Esophagus squamous epithelium (tissue), 4 donors: ENCODE measurements at regions not wholly inside any gene's neighbourhood (a gene's known extent, or its start where the extent isn't known, plus 50 kb on each side); places are given as distances from the start of the nearest gene placed in this dataset.

Experiments used
- POLR2A ChIP-seq, 4 donors: fragments of 450-650 bp; IDR thresholded peaks; one replicate each; pipeline ENCODE4 v1.6.1; 2017; ENCODE audit warnings: antibody characterized with exemption in 4 of 4, mild to moderate bottlenecking in 4 of 4, moderate library complexity in 3 of 4
- TF ChIP-seq, protein P1 (sequence below), 6 experiments: fragments of 450-650 bp in 4 of 6; fragments of 200-600 bp in 2 of 6; sonication (generic) in 2 of 6; IDR thresholded peaks; one replicate each; pipeline ENCODE4 v1.5.1; 2016 to 2019; ENCODE audit warnings: antibody characterized with exemption in 6 of 6, mild to moderate bottlenecking in 4 of 6, moderate library complexity in 4 of 6

DNA sequence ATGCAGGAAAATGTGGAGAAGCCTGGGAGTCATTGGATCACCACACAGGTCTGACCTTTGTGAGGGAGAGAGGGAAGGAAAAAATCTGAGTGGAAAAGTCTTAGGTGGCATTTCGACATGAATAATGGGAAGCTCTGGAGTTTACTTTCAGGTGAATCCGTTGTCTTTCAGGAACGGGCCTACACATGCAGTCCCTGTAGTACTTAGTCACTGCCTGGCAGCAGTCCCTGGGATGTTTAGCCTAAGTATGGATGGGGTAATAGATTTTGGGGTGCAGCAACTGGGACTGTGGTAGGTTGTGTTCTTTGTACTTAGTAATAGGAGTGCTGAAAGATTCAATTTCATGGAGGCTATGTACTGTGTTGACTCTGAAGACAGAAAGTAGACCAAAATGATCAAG lies 227.5 kb upstream of the EPHA3 start:
- TF ChIP-seq, protein P1, sequence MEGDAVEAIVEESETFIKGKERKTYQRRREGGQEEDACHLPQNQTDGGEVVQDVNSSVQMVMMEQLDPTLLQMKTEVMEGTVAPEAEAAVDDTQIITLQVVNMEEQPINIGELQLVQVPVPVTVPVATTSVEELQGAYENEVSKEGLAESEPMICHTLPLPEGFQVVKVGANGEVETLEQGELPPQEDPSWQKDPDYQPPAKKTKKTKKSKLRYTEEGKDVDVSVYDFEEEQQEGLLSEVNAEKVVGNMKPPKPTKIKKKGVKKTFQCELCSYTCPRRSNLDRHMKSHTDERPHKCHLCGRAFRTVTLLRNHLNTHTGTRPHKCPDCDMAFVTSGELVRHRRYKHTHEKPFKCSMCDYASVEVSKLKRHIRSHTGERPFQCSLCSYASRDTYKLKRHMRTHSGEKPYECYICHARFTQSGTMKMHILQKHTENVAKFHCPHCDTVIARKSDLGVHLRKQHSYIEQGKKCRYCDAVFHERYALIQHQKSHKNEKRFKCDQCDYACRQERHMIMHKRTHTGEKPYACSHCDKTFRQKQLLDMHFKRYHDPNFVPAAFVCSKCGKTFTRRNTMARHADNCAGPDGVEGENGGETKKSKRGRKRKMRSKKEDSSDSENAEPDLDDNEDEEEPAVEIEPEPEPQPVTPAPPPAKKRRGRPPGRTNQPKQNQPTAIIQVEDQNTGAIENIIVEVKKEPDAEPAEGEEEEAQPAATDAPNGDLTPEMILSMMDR (IDR thresholded peaks at IDR 0.05): no peak
- no peak for TF ChIP-seq POLR2A (IDR thresholded peaks at IDR 0.05)
